SK-N-SH (cell line): ENCODE measurements at regions not wholly inside any gene's neighbourhood (a gene's known extent, or its start where the extent isn't known, plus 50 kb on each side); places are given as distances from the start of the nearest gene placed in this dataset.

Source experiments
- CTCF ChIA-PET: fragments of 300-600, 350-600 bp; formaldehyde crosslinking; extraction: SDS; loops from one replicate; lab custom pipeline; 2021; lab: Yijun Ruan, JAX
- POLR2A ChIA-PET: fragments of 350-600 bp; sonication (Branson Sonifier 250); formaldehyde crosslinking; extraction: SDS; loops from one replicate; lab custom pipeline; 2020; ENCODE audit warnings: antibody characterized with exemption, inconsistent platforms; lab: Yijun Ruan, JAX
- DNase-seq: peaks from one replicate; pipeline ENCODE4 v3.0.0; 2012
- H2AFZ ChIP-seq: fragments of 200-600 bp; sonication (generic); 2 replicates; pipeline ENCODE4 v1.8.1; 2016; ENCODE audit warnings: antibody characterized with exemption, mild to moderate bottlenecking, low read depth
- H3F3A ChIP-seq: fragments of 200-600 bp; sonication (generic); replicated peaks from 2 replicates; pipeline ENCODE3; 2016; ENCODE audit warnings: antibody characterized with exemption, mild to moderate bottlenecking; ENCODE audit not compliant: insufficient read depth
- H3K27ac ChIP-seq, 2 experiments: fragments of 200-500 bp in 1 of 2; fragments of 200-600 bp in 1 of 2; sonication (Bioruptor generic) in 1 of 2; sonication (generic), shearing (Covaris generic) in 1 of 2; 2 replicates each; pipeline versions ENCODE4 v1.5.1 to v1.6.1; 2014 to 2016; ENCODE audit warnings: low read depth in 2 of 2, inconsistent platforms in 1 of 2, low read length in 1 of 2, mild to moderate bottlenecking in 1 of 2, mixed read lengths in 1 of 2
- H3K27me3 ChIP-seq: fragments of 200-600 bp; sonication (generic), shearing (Covaris generic); 2 replicates; pipeline ENCODE4 v1.6.1; 2016; ENCODE audit warnings: mixed run types; ENCODE audit not compliant: insufficient read depth
- H3K36me3 ChIP-seq, 2 experiments: fragments of 200-500 bp in 1 of 2; fragments of 200-600 bp in 1 of 2; sonication (Bioruptor generic) in 1 of 2; sonication (generic) in 1 of 2; replicated peaks in 1 of 2; 2 replicates each; pipeline versions ENCODE3 to v1.5.1; 2014 to 2016; ENCODE audit warnings: low read length in 1 of 2, mild to moderate bottlenecking in 1 of 2; ENCODE audit not compliant: insufficient read depth in 2 of 2, control insufficient read depth in 1 of 2
- H3K4me1 ChIP-seq, 2 experiments: fragments of 200-500 bp in 1 of 2; fragments of 200-600 bp in 1 of 2; sonication (Bioruptor generic) in 1 of 2; sonication (generic), shearing (Covaris generic) in 1 of 2; 2 replicates each; pipeline versions ENCODE4 v1.5.1 to v1.6.1; 2014 to 2016; ENCODE audit warnings: low read depth in 1 of 2, low read length in 1 of 2, mixed run types in 1 of 2; ENCODE audit not compliant: insufficient read depth in 2 of 2, control insufficient read depth in 1 of 2
- H3K4me2 ChIP-seq: fragments of 200-600 bp; sonication (generic), shearing (Covaris generic); 2 replicates; pipeline ENCODE4 v1.6.1; 2017; ENCODE audit warnings: mixed run types
- H3K4me3 ChIP-seq, 2 experiments: fragments of 200-500 bp in 1 of 2; fragments of 200-600 bp in 1 of 2; sonication (Bioruptor generic) in 1 of 2; sonication (generic), shearing (Covaris generic) in 1 of 2; 2 replicates each; pipeline versions ENCODE4 v1.5.1 to v1.8.1; 2014 to 2016; ENCODE audit warnings: low read depth in 2 of 2, inconsistent platforms in 1 of 2, low read length in 1 of 2, mild to moderate bottlenecking in 1 of 2, mixed read lengths in 1 of 2, moderate library complexity in 1 of 2
- H3K79me2 ChIP-seq: fragments of 200-600 bp; sonication (generic); 2 replicates; pipeline ENCODE4 v1.8.1; 2017; ENCODE audit warnings: mild to moderate bottlenecking; ENCODE audit not compliant: insufficient read depth
- H3K9ac ChIP-seq: fragments of 200-600 bp; sonication (generic); 2 replicates; pipeline ENCODE4 v1.6.1; 2017; ENCODE audit warnings: mixed run types
- H3K9me2 ChIP-seq: fragments of 200-600 bp; sonication (generic); 2 replicates; pipeline ENCODE4 v1.6.1; 2017; ENCODE audit warnings: mixed run types
- H3K9me3 ChIP-seq: fragments of 200-600 bp; sonication (generic); 2 replicates; pipeline ENCODE4 v1.6.1; 2017; ENCODE audit warnings: mixed run types, mild to moderate bottlenecking, moderate library complexity
- H4K20me1 ChIP-seq: fragments of 200-600 bp; sonication (generic); 2 replicates; pipeline ENCODE4 v1.6.1; 2017; ENCODE audit warnings: mild to moderate bottlenecking, mixed run types; ENCODE audit not compliant: insufficient read depth
- ELF1 ChIP-seq: IDR thresholded peaks from 2 replicates; pipeline ENCODE4 v1.4.0; 2012
- EP300 ChIP-seq, 2 experiments: IDR thresholded peaks; 2 replicates each; pipeline versions ENCODE4 v1.4.0 to v1.6.1; 2012; ENCODE audit warnings: borderline replicate concordance in 1 of 2, low read depth in 1 of 2, low read length in 1 of 2
- EZH2phosphoT487 ChIP-seq: fragments of 200-600 bp; sonication (generic); IDR thresholded peaks from 2 replicates; pipeline ENCODE4 v1.6.1; 2017; ENCODE audit warnings: low read depth, mixed run types, mild to moderate bottlenecking, antibody characterized with exemption, moderate library complexity, borderline replicate concordance
- FOXJ3 ChIP-seq: sonication (generic); formaldehyde crosslinking; IDR thresholded peaks from 2 replicates; pipeline ENCODE4 v1.5.1; 2020; ENCODE audit warnings: mild to moderate bottlenecking, missing genetic modification reagents
- FOXM1 ChIP-seq: IDR thresholded peaks from 2 replicates; pipeline ENCODE4 v1.4.0; 2012; ENCODE audit warnings: low read depth, mild to moderate bottlenecking
- GABPA ChIP-seq: IDR thresholded peaks from 2 replicates; pipeline ENCODE4 v1.4.0; 2012; ENCODE audit warnings: low read depth, mild to moderate bottlenecking
- GATA2 ChIP-seq: sonication (generic); formaldehyde crosslinking; IDR thresholded peaks from 2 replicates; pipeline ENCODE4 v1.5.0; 2020; ENCODE audit warnings: mild to moderate bottlenecking, missing genetic modification reagents
- JUND ChIP-seq: IDR thresholded peaks from 2 replicates; pipeline ENCODE4 v1.4.0; 2012
- MEF2A ChIP-seq: IDR thresholded peaks from 2 replicates; pipeline ENCODE4 v1.4.0; 2012; ENCODE audit warnings: low read depth, borderline replicate concordance
- MXI1 ChIP-seq: IDR thresholded peaks from 2 replicates; pipeline ENCODE4 v1.6.1; 2012; ENCODE audit warnings: mild to moderate bottlenecking, low read depth, low read length, improper control_type of control experiment
- NRF1 ChIP-seq: IDR thresholded peaks from 2 replicates; pipeline ENCODE4 v1.6.1; 2012; ENCODE audit warnings: low read depth, mild to moderate bottlenecking, low read length
- POLR2AphosphoS5 ChIP-seq: IDR thresholded peaks from 2 replicates; pipeline ENCODE4 v1.6.1; 2012; ENCODE audit warnings: low read depth, low read length
- SIN3A ChIP-seq: IDR thresholded peaks from 2 replicates; pipeline ENCODE4 v1.6.1; 2012; ENCODE audit warnings: low read depth, mild to moderate bottlenecking, low read length, moderate library complexity, borderline replicate concordance
- SMC3 ChIP-seq: IDR thresholded peaks from 2 replicates; pipeline ENCODE4 v1.6.1; 2012; ENCODE audit warnings: low read depth, low read length, improper control_type of control experiment
- TAF1 ChIP-seq: IDR thresholded peaks from 2 replicates; pipeline ENCODE4 v1.6.1; 2012; ENCODE audit warnings: low read depth, mild to moderate bottlenecking, low read length, moderate library complexity, borderline replicate concordance
- TCF12 ChIP-seq: IDR thresholded peaks from 2 replicates; pipeline ENCODE4 v1.4.0; 2012
- TEAD4 ChIP-seq: IDR thresholded peaks from 2 replicates; pipeline ENCODE4 v1.4.0; 2012; ENCODE audit warnings: mild to moderate bottlenecking, borderline replicate concordance; ENCODE audit not compliant: insufficient read depth
- YY1 ChIP-seq: IDR thresholded peaks from 2 replicates; pipeline ENCODE4 v1.4.0; 2012; ENCODE audit warnings: low read depth, mild to moderate bottlenecking
- WGBS: methylation state at CpG from one replicate; pipeline ENCODE4 v1.1.6; 2017; ENCODE audit warnings: low lambda C conversion rate; 5-methylcytosine and 5-hydroxymethylcytosine counted together
- TF ChIP-seq, protein P1 (sequence below): fragments of 150-350 bp; IDR thresholded peaks from 2 replicates; pipeline ENCODE4 v1.6.1; 2017; ENCODE audit warnings: antibody characterized with exemption, low read length, low read depth, borderline replicate concordance
- TF ChIP-seq, protein P2 (sequence below): IDR thresholded peaks from 2 replicates; pipeline ENCODE4 v1.4.0; 2012; ENCODE audit warnings: low read depth, borderline replicate concordance
- TF ChIP-seq, protein P3 (sequence below): IDR thresholded peaks from 2 replicates; pipeline ENCODE4 v1.4.0; 2012; ENCODE audit warnings: low read depth

DNA sequence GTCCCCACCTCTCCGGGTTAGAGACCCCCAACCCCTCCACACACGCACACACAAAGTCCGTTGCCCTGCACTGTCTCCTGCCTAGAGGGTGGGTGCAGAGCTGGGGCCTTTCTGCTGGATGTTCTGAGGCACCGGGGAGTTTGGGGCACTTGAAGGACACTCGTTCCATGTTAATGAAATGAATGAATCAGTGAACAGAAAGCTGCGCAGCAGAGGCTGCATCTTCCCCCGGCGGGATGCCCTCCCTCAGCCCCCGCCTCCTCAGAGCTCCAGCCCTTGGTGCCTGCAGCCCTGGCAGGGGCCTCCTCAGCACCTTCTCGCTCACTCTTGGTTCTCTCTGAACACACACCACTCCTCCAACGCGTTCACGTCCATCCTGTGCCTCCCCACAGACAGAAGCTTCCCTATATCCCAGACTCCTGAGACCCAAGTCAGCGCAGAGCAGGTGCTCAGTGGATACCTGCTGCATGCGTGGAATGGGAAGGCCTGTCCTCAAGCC, 611.9 kb downstream of the TBC1D22A start:
- Histone ChIP-seq H4K20me1 (no peaks in the 10 kb centered on the region), H3K4me3 (no peak overlapping the region), H3K4me2 (no peak overlapping the region), H3K79me2 (no peaks in the 10 kb centered on the region), H3K27me3 (peaks cover 6% of the 10 kb centered on the region; the same call in 1 of the 2 replicates), H2AFZ (no peak overlapping the region), H3K4me1 (peaks cover 0 to 2% of the 10 kb centered on the region in 2 experiments; a peak in 1 of 4 replicates), H3K9me2 (no peaks in the 10 kb centered on the region), H3K9me3 (no peaks in the 10 kb centered on the region), H3K9ac (no peak overlapping the region), H3K36me3 (no peaks in the 10 kb centered on the region), H3K27ac (no peak overlapping the region), H3F3A (no peaks in the 10 kb centered on the region)
- 44% methylated on average over 13 of the region's 15 CpGs for WGBS
- TF ChIP-seq, protein P1, sequence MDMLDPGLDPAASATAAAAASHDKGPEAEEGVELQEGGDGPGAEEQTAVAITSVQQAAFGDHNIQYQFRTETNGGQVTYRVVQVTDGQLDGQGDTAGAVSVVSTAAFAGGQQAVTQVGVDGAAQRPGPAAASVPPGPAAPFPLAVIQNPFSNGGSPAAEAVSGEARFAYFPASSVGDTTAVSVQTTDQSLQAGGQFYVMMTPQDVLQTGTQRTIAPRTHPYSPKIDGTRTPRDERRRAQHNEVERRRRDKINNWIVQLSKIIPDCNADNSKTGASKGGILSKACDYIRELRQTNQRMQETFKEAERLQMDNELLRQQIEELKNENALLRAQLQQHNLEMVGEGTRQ = no peak
- TF ChIP-seq EZH2phosphoT487 (no peak), FOXJ3 (no peak), EP300 (IDR thresholded peaks at IDR 0.05; ENCODE audit: borderline replicate concordance in 1 of 2, low read depth in 1 of 2, low read length in 1 of 2) (no peak), TCF12 (no peak), ELF1 (no peak), NRF1 (no peak), TAF1 (no peak), MEF2A (no peak), JUND (no peak), GATA2 (no peak), SMC3 (no peak), FOXM1 (no peak)
- TF ChIP-seq, protein P2, sequence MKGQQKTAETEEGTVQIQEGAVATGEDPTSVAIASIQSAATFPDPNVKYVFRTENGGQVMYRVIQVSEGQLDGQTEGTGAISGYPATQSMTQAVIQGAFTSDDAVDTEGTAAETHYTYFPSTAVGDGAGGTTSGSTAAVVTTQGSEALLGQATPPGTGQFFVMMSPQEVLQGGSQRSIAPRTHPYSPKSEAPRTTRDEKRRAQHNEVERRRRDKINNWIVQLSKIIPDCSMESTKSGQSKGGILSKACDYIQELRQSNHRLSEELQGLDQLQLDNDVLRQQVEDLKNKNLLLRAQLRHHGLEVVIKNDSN = no peak
- TF ChIP-seq, protein P3, sequence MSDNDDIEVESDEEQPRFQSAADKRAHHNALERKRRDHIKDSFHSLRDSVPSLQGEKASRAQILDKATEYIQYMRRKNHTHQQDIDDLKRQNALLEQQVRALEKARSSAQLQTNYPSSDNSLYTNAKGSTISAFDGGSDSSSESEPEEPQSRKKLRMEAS = no peak
- POLR2A ChIA-PET = no interaction called here
- CTCF ChIA-PET = interaction anchor here (0.9 kb wide), 1 partner anchor 570 kb away, joined by 3 read pairs; no protein-coding TSS in a partner anchor
- DNase-seq = no peak

DNA sequence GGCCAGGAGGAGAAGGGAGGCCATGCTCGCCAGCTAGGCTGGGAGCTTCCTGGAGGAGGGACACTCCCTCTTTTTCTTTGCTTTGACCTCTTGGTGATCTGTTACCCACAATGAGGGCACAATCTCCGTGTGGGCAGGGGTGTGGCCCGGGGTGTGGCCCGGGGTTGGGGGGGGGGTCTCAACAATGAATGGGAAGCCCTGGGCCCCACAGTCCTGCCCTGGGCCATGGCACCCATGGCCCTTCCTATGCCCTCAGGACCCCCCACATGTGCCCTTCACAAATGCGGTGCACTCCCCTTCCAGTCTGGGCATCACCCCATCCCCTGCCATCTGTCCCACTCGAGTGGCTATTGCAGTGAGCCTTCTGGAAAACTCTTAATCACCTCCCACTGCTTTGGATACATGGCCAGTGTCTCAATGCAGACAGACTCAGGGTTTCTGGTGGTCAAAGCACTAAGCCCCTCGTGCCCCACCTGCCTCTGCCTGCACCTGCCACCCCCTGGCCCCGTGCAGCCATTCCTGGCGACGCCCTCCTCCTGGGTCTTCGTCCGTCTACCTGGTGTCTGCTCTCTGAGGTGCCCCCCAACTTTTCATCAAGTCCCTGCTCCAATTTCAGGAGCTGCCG, 611.3 kb downstream of the TBC1D22A start:
- 35% methylated on average over 6 of the region's 13 CpGs for WGBS
- Histone ChIP-seq H4K20me1 (no peaks in the 10 kb centered on the region), H3K36me3 (no peaks in the 10 kb centered on the region), H3K9me2 (no peaks in the 10 kb centered on the region), H3K79me2 (no peaks in the 10 kb centered on the region), H3K4me2 (no peak overlapping the region), H2AFZ (no peak overlapping the region), H3K4me3 (no peak overlapping the region), H3K9me3 (no peaks in the 10 kb centered on the region), H3K27me3 (peaks cover 6% of the 10 kb centered on the region; the same call in 1 of the 2 replicates), H3F3A (no peaks in the 10 kb centered on the region), H3K9ac (no peak overlapping the region), H3K4me1 (peaks cover 0 to 2% of the 10 kb centered on the region in 2 experiments; a peak in 1 of 4 replicates), H3K27ac (no peak overlapping the region)
- TF ChIP-seq GABPA (no peak), POLR2AphosphoS5 (no peak), MXI1 (no peak), FOXM1 (no peak), GATA2 (no peak), TEAD4 (no peak), NRF1 (no peak), EZH2phosphoT487 (no peak), TAF1 (no peak), SMC3 (no peak), YY1 (no peak), SIN3A (no peak)
- TF ChIP-seq, protein P1 = no peak
- TF ChIP-seq, protein P2 = no peak
- ChIA-PET CTCF (no interaction called here), POLR2A (no interaction called here)
- DNase-seq = no peak
